Loucy (cell line): ENCODE measurements at regions not wholly inside any gene's neighbourhood (a gene's known extent, or its start where the extent isn't known, plus 50 kb on each side); places are given as distances from the start of the nearest gene placed in this dataset.

Experiments
- H2AFZ ChIP-seq: fragments of 200-600 bp; sonication (generic); 2 replicates; pipeline ENCODE4 v1.6.0; 2016; ENCODE audit warnings: antibody characterized with exemption, mild to moderate bottlenecking, low read length, moderate library complexity
- H3F3A ChIP-seq: fragments of 200-600 bp; 2 replicates; pipeline ENCODE4 v1.6.0; 2016; ENCODE audit warnings: antibody characterized with exemption, low read depth, mild to moderate bottlenecking
- H3K27me3 ChIP-seq: fragments of 200-600 bp; sonication (generic); 2 replicates; pipeline ENCODE4 v1.6.1; 2014; ENCODE audit warnings: low read length, mild to moderate bottlenecking; ENCODE audit not compliant: insufficient read depth, poor library complexity, severe bottlenecking
- H3K36me3 ChIP-seq: fragments of 200-600 bp; sonication (generic); 2 replicates; pipeline ENCODE4 v1.6.1; 2016; ENCODE audit warnings: low read length; ENCODE audit not compliant: insufficient read depth
- H3K4me1 ChIP-seq: fragments of 200-600 bp; sonication (generic); 2 replicates; pipeline ENCODE4 v1.5.1; 2014; ENCODE audit warnings: low read length, mild to moderate bottlenecking; ENCODE audit not compliant: insufficient read depth, poor library complexity, severe bottlenecking
- H3K4me2 ChIP-seq: fragments of 200-600 bp; sonication (generic); 2 replicates; pipeline ENCODE4 v1.6.0; 2014; ENCODE audit warnings: antibody characterized with exemption, low read length, low read depth, mild to moderate bottlenecking; ENCODE audit not compliant: poor library complexity, severe bottlenecking
- H3K4me3 ChIP-seq: fragments of 200-600 bp; sonication (generic); 2 replicates; pipeline ENCODE4 v1.5.1; 2014; ENCODE audit warnings: low read length, mild to moderate bottlenecking, mixed read lengths; ENCODE audit not compliant: poor library complexity, severe bottlenecking
- H3K79me2 ChIP-seq: fragments of 200-600 bp; sonication (generic); 2 replicates; pipeline ENCODE4 v1.6.1; 2014; ENCODE audit warnings: low read length; ENCODE audit not compliant: insufficient read depth
- H3K9ac ChIP-seq: fragments of 200-600 bp; sonication (generic); 2 replicates; pipeline ENCODE4 v1.6.0; 2014; ENCODE audit warnings: mild to moderate bottlenecking, low read depth, low read length, moderate library complexity; ENCODE audit not compliant: poor library complexity, severe bottlenecking
- H3K9me2 ChIP-seq: fragments of 200-600 bp; sonication (generic); replicated peaks from 2 replicates; pipeline ENCODE4 v1.6.1; 2016; ENCODE audit warnings: low read depth, low read length, mixed read lengths
- H3K9me3 ChIP-seq: fragments of 200-600 bp; sonication (generic); 2 replicates; pipeline ENCODE4 v1.6.1; 2014; ENCODE audit warnings: mild to moderate bottlenecking, antibody characterized with exemption, low read length, low read depth; ENCODE audit not compliant: insufficient read depth
- H4K20me1 ChIP-seq: fragments of 200-600 bp; sonication (generic); 2 replicates; pipeline ENCODE4 v1.6.0; 2014; ENCODE audit warnings: antibody characterized with exemption, low read length, mild to moderate bottlenecking; ENCODE audit not compliant: insufficient read depth, poor library complexity, severe bottlenecking
- EZH2phosphoT487 ChIP-seq: fragments of 200-600 bp; IDR thresholded peaks from 2 replicates; pipeline ENCODE4 v1.6.1; 2018; ENCODE audit warnings: antibody characterized with exemption, mild to moderate bottlenecking, moderate library complexity, borderline replicate concordance
- TF ChIP-seq, protein P1 (sequence below): fragments of 200-600 bp; sonication (generic); conservative IDR thresholded peaks from 2 replicates; pipeline ENCODE4 v1.5.1; 2014; ENCODE audit warnings: mild to moderate bottlenecking, antibody characterized with exemption, low read length

DNA sequence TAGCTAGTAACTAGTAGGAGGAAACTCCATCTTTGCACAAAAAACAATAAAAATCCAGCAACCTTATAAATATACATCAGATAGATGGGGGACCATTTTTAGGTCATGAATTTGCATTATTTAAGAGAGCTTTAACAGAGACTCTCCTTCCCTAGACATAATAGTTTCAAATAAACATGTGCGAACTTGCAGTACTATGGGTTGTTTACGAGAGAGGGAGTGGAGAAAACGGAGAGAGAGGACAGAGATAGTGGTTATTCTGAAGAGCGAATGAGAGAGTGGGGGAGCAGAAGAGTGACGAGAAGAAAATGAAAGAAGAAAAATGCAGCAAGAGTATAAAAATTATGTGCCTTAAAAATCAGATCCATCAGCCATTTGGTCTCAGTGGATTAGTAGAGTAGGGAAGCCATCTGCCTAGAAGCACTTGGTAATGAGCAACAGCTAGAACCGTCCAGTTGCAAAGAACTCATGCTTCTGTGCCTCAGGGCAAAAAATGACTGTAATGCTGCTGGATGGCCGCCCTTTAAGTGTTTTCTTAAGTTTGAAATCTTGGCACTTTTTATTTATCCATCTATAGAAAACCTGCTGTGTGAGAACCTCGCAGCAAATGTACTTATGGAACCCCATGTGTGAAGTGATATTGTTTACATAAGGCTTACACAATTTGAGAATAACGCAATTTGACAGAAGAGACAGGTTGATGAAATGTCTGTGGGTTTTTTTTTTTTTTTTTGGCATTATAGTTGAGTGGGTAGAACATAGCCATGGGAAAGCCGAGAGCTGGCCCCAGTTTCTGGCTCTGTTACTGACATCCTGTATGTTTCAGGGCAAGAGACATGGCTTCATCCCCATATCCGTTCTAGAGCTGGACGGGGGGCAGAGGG is 95.6 kb upstream of the ZNF608 start:
- TF ChIP-seq EZH2phosphoT487 = no peak
- TF ChIP-seq, protein P1, sequence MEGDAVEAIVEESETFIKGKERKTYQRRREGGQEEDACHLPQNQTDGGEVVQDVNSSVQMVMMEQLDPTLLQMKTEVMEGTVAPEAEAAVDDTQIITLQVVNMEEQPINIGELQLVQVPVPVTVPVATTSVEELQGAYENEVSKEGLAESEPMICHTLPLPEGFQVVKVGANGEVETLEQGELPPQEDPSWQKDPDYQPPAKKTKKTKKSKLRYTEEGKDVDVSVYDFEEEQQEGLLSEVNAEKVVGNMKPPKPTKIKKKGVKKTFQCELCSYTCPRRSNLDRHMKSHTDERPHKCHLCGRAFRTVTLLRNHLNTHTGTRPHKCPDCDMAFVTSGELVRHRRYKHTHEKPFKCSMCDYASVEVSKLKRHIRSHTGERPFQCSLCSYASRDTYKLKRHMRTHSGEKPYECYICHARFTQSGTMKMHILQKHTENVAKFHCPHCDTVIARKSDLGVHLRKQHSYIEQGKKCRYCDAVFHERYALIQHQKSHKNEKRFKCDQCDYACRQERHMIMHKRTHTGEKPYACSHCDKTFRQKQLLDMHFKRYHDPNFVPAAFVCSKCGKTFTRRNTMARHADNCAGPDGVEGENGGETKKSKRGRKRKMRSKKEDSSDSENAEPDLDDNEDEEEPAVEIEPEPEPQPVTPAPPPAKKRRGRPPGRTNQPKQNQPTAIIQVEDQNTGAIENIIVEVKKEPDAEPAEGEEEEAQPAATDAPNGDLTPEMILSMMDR = no peak
- Histone ChIP-seq H3K27me3 (no peaks in the 10 kb centered on the region), H3K36me3 (no peaks in the 10 kb centered on the region), H3K4me2 (no peak overlapping the region), H3K79me2 (no peaks in the 10 kb centered on the region), H4K20me1 (no peaks in the 10 kb centered on the region), H3K4me1 (no peaks in the 10 kb centered on the region), H3K9ac (no peak overlapping the region), H3K4me3 (no peak overlapping the region), H3K9me2 (no peaks in the 10 kb centered on the region), H2AFZ (no peak overlapping the region), H3F3A (no peaks in the 10 kb centered on the region), H3K9me3 (no peaks in the 10 kb centered on the region)

DNA sequence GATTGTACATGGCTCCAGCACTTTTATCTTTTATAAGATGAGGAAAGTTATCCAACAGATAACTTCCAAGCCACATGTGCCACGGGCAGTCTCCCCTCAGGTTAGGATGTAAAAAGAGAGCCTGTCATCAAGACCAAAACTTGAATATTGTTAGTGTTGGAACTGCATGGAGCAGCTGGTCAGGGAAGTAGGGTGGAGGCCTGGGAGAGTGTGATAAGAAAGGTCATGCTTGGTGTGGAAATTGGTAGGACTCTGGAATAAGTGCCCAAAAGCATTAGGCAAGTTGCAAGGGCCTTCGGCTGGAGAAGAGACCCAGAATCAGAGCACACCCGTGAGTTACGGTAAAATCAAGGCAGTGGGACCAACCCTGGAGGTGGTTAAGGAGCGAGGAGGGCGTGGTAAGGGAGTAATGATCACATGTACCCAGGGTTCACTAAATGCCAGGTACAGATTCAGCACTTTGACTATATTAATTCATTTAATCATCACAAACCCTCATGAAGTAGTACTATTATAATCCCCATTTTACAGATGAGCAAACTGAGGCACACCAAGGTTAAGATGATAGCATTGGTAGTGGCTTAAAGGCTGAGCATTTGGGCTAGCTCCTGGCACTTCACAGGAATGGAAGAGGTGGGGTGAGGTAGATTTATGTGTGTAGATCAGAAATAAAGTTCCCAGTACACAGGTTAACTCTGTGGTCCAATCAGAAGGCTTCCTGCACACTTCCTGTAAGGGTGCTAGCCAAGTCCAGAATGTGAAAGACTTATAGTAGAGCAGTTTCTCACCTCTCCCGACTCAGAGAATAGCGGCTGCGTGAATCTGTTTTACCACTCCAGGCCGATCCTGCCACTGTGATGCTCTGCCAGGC is 96.5 kb upstream of the ZNF608 start:
- no peaks in the 10 kb centered on the region for H4K20me1 ChIP-seq
- H3K9me2 ChIP-seq = no peaks in the 10 kb centered on the region
- H3K4me3 ChIP-seq = no peak overlapping the region
- H3F3A ChIP-seq = no peaks in the 10 kb centered on the region
- no peak overlapping the region for H3K9ac ChIP-seq
- no peaks in the 10 kb centered on the region for H3K79me2 ChIP-seq
- H3K4me2 ChIP-seq = no peak overlapping the region
- H3K4me1 ChIP-seq = no peaks in the 10 kb centered on the region
- H3K9me3 ChIP-seq = no peaks in the 10 kb centered on the region
- no peaks in the 10 kb centered on the region for H3K27me3 ChIP-seq
- no peaks in the 10 kb centered on the region for H3K36me3 ChIP-seq
- TF ChIP-seq, protein P1 = no peak
- TF ChIP-seq EZH2phosphoT487 = no peak
- no peak overlapping the region for H2AFZ ChIP-seq

DNA sequence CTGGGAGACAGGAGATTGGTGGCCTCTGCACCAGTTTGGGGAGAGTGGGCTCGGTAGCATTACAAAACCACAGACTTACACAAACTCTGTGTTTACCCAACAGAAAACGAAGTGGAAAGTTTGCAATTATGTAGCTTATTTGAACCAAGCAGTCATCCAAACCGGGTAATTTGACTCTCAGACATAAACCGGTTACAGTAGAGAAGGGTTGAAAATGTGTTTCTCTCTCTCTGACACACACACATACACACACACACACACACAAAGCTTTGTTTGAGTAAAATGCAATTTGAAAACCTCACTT is 97.1 kb upstream of the ZNF608 start:
- Histone ChIP-seq H3K9ac (no peak overlapping the region), H4K20me1 (no peaks in the 10 kb centered on the region), H3F3A (no peaks in the 10 kb centered on the region), H3K4me2 (no peak overlapping the region), H3K4me3 (no peak overlapping the region), H3K4me1 (no peaks in the 10 kb centered on the region), H3K36me3 (no peaks in the 10 kb centered on the region), H2AFZ (no peak overlapping the region), H3K27me3 (no peaks in the 10 kb centered on the region), H3K9me3 (no peaks in the 10 kb centered on the region), H3K9me2 (no peaks in the 10 kb centered on the region), H3K79me2 (no peaks in the 10 kb centered on the region)
- no peak for TF ChIP-seq EZH2phosphoT487
- TF ChIP-seq, protein P1 = no peak
